Embryonic facial prominence (tissue), 1 donor: ENCODE measurements at regions not wholly inside any gene's neighbourhood (a gene's known extent, or its start where the extent isn't known, plus 50 kb on each side); places are given as distances from the start of the nearest gene placed in this dataset.

ENCODE experiments used
- DNase-seq: peaks from one replicate; pipeline ENCODE4 v3.0.0-alpha.2; 2016; ENCODE audit errors: extremely low spot score

GRCh38 chr14:66177935-66178334 is 308.2 kb upstream of the CCDC196 start:
- no peak for DNase-seq

- DNase-seq, result no peak
Measured at GRCh38 chr14:66196670-66197069, 289.5 kb upstream of the CCDC196 start.

- no peak for DNase-seq
Measured at GRCh38 chr14:66197276-66197675, 288.9 kb upstream of the CCDC196 start.

- DNase-seq, result no peak
Measured at GRCh38 chr14:66206554-66206953, 279.6 kb upstream of the CCDC196 start.

- DNase-seq, result no peak
Measured at GRCh38 chr14:66216763-66217162, 269.4 kb upstream of the CCDC196 start.

GRCh38 chr14:66219886-66220285 is 266.3 kb upstream of the CCDC196 start:
- no peak for DNase-seq

- no peak for DNase-seq
Measured at GRCh38 chr14:66224492-66225178, 261.5 kb upstream of the CCDC196 start.

GRCh38 chr14:66225337-66225736 is 260.8 kb upstream of the CCDC196 start:
- DNase-seq, result no peak

- DNase-seq, result no peak
Measured at GRCh38 chr14:66228267-66228970, 257.8 kb upstream of the CCDC196 start.

- DNase-seq, result no peak
Measured at GRCh38 chr14:66231820-66232219, 254.4 kb upstream of the CCDC196 start.

GRCh38 chr14:66233591-66233990 is 252.6 kb upstream of the CCDC196 start:
- DNase-seq, result no peak

- DNase-seq, result no peak
Measured at GRCh38 chr14:66234411-66234810, 251.8 kb upstream of the CCDC196 start.

- DNase-seq, result no peak
Measured at GRCh38 chr14:66237741-66238140, 248.4 kb upstream of the CCDC196 start.

- no peak for DNase-seq
Measured at GRCh38 chr14:66238969-66239368, 247.2 kb upstream of the CCDC196 start.

GRCh38 chr14:66239589-66239988 is 246.6 kb upstream of the CCDC196 start:
- no peak for DNase-seq

GRCh38 chr14:66240105-66240504 is 246.1 kb upstream of the CCDC196 start:
- DNase-seq, result no peak

- no peak for DNase-seq
Measured at GRCh38 chr14:66242001-66242400, 244.2 kb upstream of the CCDC196 start.

GRCh38 chr14:66244834-66245233 is 241.3 kb upstream of the CCDC196 start:
- DNase-seq, result no peak

GRCh38 chr14:66247662-66248193 is 238.4 kb upstream of the CCDC196 start:
- no peak for DNase-seq

- no peak for DNase-seq
Measured at GRCh38 chr14:66248256-66248655, 237.9 kb upstream of the CCDC196 start.

- no peak for DNase-seq
Measured at GRCh38 chr14:66249544-66249943, 236.6 kb upstream of the CCDC196 start.

- DNase-seq, result no peak
Measured at GRCh38 chr14:66254038-66254437, 232.1 kb upstream of the CCDC196 start.

GRCh38 chr14:66268802-66269334 is 217.3 kb upstream of the CCDC196 start:
- DNase-seq, result no peak
